ENCODE measurements at regions not wholly inside any gene's neighbourhood (a gene's known extent, or its start where the extent isn't known, plus 50 kb on each side); places are given as distances from the start of the nearest gene placed in this dataset.

DNA sequence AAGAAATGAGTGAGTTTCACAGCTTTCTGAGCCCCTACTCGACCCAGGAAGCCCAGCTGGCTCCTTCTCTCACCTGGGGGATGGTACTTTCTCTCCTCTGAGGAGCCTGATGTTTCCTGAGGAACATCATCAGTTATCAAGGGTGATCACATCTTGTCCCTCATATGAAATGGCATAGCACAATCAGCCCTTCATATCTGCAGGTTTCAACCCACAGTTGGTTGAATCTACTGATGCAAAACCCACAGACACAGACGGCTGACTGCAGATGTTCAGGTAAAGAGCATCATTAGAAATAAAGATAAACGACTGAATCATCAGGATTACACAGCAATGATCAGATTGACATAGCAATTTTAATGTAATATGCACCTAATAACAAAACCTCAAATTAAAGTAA, 93.6 kb upstream of the OSTN start:
- Histone ChIP-seq H3K27me3 (ENCODE audit: control insufficient read depth, low read length) (no peaks in the 10 kb centered on the region), H3K9me2 (replicated peaks; ENCODE audit: control insufficient read depth, low read length) (no peaks in the 10 kb centered on the region), H3K27ac (ENCODE audit: low read depth, low read length) (peak overlapping the region; percentile 63), H3K36me3 (ENCODE audit: control insufficient read depth, low read length) (peaks cover 7% of the 10 kb centered on the region; the same call in 1 of the 2 replicates), H3F3A (ENCODE audit: control insufficient read depth, insufficient read depth) (peaks cover 7% of the 10 kb centered on the region; the same call in 1 of the 2 replicates), H3K4me1 (ENCODE audit: control insufficient read depth, low read length) (peaks cover 44% of the 10 kb centered on the region), H3K4me3 (ENCODE audit: low read length) (peak overlapping the region; percentile 37), H3K9me3 (ENCODE audit: control insufficient read depth, insufficient read depth, low read length) (peaks cover 6% of the 10 kb centered on the region; the same call in 1 of the 2 replicates), H3K79me2 (ENCODE audit: control insufficient read depth, low read length) (no peaks in the 10 kb centered on the region), H4K20me1 (ENCODE audit: control insufficient read depth, insufficient read depth, low read depth, low read length) (no peaks in the 10 kb centered on the region), H3K4me2 (ENCODE audit: low read length) (peak overlapping the region; percentile 51)
- no peak for TF ChIP-seq EZH2phosphoT487 (IDR thresholded peaks at IDR 0.05; ENCODE audit: borderline replicate concordance, low read length)
- TF ChIP-seq, protein P1, sequence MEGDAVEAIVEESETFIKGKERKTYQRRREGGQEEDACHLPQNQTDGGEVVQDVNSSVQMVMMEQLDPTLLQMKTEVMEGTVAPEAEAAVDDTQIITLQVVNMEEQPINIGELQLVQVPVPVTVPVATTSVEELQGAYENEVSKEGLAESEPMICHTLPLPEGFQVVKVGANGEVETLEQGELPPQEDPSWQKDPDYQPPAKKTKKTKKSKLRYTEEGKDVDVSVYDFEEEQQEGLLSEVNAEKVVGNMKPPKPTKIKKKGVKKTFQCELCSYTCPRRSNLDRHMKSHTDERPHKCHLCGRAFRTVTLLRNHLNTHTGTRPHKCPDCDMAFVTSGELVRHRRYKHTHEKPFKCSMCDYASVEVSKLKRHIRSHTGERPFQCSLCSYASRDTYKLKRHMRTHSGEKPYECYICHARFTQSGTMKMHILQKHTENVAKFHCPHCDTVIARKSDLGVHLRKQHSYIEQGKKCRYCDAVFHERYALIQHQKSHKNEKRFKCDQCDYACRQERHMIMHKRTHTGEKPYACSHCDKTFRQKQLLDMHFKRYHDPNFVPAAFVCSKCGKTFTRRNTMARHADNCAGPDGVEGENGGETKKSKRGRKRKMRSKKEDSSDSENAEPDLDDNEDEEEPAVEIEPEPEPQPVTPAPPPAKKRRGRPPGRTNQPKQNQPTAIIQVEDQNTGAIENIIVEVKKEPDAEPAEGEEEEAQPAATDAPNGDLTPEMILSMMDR (IDR thresholded peaks at IDR 0.05; ENCODE audit: low read depth, low read length, poor library complexity, severe bottlenecking), result no peak

- H3K9me2 ChIP-seq (replicated peaks; ENCODE audit: control insufficient read depth, low read length), result no peaks in the 10 kb centered on the region
- peaks cover 7% of the 10 kb centered on the region; the same call in 1 of the 2 replicates for H3K36me3 ChIP-seq (ENCODE audit: control insufficient read depth, low read length)
- H3F3A ChIP-seq (ENCODE audit: control insufficient read depth, insufficient read depth), result peaks cover 8% of the 10 kb centered on the region; the same call in 1 of the 2 replicates
- H3K27ac ChIP-seq (ENCODE audit: low read depth, low read length), result no peak overlapping the region
- H3K4me1 ChIP-seq (ENCODE audit: control insufficient read depth, low read length), result peaks cover 52% of the 10 kb centered on the region
- peaks cover 9% of the 10 kb centered on the region; the same call in 1 of the 2 replicates for H3K9me3 ChIP-seq (ENCODE audit: control insufficient read depth, insufficient read depth, low read length)
- no peak overlapping the region for H3K4me2 ChIP-seq (ENCODE audit: low read length)
- H4K20me1 ChIP-seq (ENCODE audit: control insufficient read depth, insufficient read depth, low read depth, low read length), result no peaks in the 10 kb centered on the region
- TF ChIP-seq, protein P1 (IDR thresholded peaks at IDR 0.05; ENCODE audit: low read depth, low read length, poor library complexity, severe bottlenecking), result no peak
- TF ChIP-seq EZH2phosphoT487 (IDR thresholded peaks at IDR 0.05; ENCODE audit: borderline replicate concordance, low read length), result no peak
- no peaks in the 10 kb centered on the region for H3K27me3 ChIP-seq (ENCODE audit: control insufficient read depth, low read length)
- H3K4me3 ChIP-seq (ENCODE audit: low read length), result no peak overlapping the region
- no peaks in the 10 kb centered on the region for H3K79me2 ChIP-seq (ENCODE audit: control insufficient read depth, low read length)
These were observed 98.5 kb upstream of the OSTN start for GRCh38 chr3:191100516-191100915.

GRCh38 chr3:191094057-191094845, 104.8 kb upstream of the OSTN start:
- H3K9me3 ChIP-seq (ENCODE audit: control insufficient read depth, insufficient read depth, low read length), result peaks cover 3% of the 10 kb centered on the region; the same call in 1 of the 2 replicates
- H3K36me3 ChIP-seq (ENCODE audit: control insufficient read depth, low read length), result no peaks in the 10 kb centered on the region
- H3K9me2 ChIP-seq (replicated peaks; ENCODE audit: control insufficient read depth, low read length), result no peaks in the 10 kb centered on the region
- H3K4me3 ChIP-seq (ENCODE audit: low read length), result no peak overlapping the region
- no peak overlapping the region for H3K4me2 ChIP-seq (ENCODE audit: low read length)
- no peak for TF ChIP-seq EZH2phosphoT487 (IDR thresholded peaks at IDR 0.05; ENCODE audit: borderline replicate concordance, low read length)
- TF ChIP-seq, protein P1 (IDR thresholded peaks at IDR 0.05; ENCODE audit: low read depth, low read length, poor library complexity, severe bottlenecking), result no peak
- H3K27me3 ChIP-seq (ENCODE audit: control insufficient read depth, low read length), result no peaks in the 10 kb centered on the region
- H3K79me2 ChIP-seq (ENCODE audit: control insufficient read depth, low read length), result no peaks in the 10 kb centered on the region
- H3K27ac ChIP-seq (ENCODE audit: low read depth, low read length), result no peak overlapping the region
- H3K4me1 ChIP-seq (ENCODE audit: control insufficient read depth, low read length), result peaks cover 28% of the 10 kb centered on the region
- H3F3A ChIP-seq (ENCODE audit: control insufficient read depth, insufficient read depth), result no peaks in the 10 kb centered on the region; the same call in 1 of the 2 replicates
- no peaks in the 10 kb centered on the region for H4K20me1 ChIP-seq (ENCODE audit: control insufficient read depth, insufficient read depth, low read depth, low read length)

All from DOHH2 (cell line).